GM18498 (cell line): ENCODE measurements at regions not wholly inside any gene's neighbourhood (a gene's known extent, or its start where the extent isn't known, plus 50 kb on each side); places are given as distances from the start of the nearest gene placed in this dataset.

Source experiments
- ATAC-seq: cut with Tn5 transposase; IDR thresholded peaks from one replicate; pipeline ENCODE4 v1.9.1; 2021; ENCODE audit warnings: mild to moderate bottlenecking, moderate library complexity; ENCODE audit not compliant: unreplicated experiment

DNA sequence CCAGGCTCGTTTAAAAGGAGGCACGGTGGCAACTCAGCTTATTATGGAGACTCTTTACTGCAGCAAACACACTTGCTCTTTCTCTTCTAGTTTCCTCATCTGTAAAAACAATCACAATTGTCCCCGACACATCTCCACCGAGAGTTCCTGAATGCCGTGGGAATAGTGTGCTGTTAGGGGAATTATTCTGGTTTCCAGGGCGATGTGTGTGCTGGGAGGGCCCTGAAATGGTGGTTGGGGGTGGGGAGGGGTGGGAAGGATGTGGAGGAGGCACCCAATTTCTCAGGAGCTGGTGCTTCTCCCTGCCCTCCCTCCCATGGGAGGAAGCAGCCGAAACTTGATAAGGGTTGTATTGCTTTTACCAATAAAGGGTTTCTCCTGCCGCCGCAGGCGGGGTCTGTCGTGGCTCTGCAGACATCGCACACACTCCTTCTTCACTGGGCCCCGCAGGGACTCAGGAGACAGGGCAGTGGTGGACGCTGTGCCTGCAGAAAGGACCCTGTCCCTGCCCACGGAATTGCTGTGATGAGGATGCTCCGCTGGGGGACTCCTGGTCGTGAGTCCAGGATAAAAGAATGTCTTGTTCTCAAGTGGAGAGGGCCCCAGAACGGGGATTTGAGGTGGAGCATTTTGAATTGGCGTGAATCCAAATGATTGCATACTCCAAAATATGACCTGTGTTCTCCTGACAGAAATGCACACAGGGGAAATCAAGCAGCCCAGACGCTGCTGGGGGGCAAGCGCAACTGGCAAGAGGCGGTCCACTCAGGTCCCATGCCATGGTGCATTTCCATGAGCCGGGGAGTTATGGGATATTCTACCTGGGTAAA, 119.2 kb downstream of the ACKR3 start:
- no peak for ATAC-seq

DNA sequence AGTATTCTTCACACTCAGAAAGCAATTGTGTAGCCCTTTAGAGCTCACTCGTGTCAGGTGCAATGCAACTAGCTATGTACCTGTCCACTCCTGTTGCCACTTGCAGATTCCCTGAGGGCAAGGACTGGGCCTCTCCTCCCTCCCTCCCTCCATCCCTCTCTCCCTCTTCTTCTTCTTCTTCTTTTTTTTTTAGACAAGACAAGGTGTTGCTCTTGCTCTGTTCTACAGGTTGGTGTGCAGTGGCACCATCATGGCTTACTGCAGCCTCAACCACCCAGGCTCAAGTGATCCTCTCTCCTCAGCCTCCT, 119.7 kb downstream of the ACKR3 start:
- no peak for ATAC-seq

DNA sequence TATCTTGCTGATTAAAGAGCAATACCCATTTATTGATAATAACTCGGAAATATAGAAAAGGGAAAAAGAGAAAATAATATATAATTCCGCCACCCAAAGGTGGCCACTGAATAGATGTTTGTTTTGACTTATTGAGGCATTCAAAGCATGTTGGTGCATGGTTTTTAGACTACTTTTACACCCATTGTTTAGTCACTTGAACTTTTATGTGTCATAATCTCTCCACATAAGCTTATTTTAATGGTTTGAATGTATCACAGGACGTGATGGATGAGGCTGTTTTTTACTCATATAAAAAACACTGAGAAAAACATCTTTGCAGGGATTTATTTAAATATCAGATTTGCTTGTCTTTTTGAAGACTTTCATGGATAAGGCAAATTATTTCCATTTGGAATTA, 120.4 kb downstream of the ACKR3 start:
- ATAC-seq: no peak

DNA sequence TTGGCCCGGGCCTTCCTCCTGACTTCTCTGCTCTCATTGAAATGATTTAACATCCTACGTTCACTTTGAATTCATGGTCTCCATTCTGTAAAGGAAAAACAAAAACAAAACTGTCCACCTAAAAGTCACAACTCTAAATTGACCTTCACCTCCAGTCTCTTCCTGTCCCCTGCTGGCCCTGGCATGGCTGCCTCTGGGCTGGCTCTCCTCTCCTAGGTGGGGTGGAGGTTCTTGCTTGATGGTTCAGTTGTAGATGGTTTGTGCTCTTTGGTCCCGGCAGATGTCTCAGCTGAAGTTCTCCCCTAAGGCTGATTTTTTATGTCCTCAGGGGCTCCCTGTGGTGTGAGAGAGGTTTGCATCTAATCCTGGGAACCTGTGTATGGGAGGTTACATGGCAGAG, 121.1 kb downstream of the ACKR3 start:
- no peak for ATAC-seq

DNA sequence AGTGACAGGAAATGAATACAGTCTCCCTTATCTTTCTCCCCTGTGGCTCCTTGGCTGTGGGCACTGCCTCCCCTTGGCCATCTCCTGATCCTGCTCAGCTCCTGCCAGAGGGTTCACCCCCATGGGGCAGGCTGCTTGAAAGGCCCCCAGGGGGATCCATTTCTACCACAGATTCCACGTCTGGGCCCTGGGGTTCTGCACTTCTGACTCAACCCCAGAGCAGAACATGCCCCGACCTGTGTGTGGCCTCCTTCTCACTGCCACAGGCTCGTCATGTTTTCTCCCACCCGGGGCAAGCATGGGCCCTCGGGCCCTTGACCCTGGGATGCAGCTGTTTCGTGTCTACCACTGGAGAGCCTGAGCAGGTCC, 122.2 kb downstream of the ACKR3 start:
- ATAC-seq: no peak

DNA sequence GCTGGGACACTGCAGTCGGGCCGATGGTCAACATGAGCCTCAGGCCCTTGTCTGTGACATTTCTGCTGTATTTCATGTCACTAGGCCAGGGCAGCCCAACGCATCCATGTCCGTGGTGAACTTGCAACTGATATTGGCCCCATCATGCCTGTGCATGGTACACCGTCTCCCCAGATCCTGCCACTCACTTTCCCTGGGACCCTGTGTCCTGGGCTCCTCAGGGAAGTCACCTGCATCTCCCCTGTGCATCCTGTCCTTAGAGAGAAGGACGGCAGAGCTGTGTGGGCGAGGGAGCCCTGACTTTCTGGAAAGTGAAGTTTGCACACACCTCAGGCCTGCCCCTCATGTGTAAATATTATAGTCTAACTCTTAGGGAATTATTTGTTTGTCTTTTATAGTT, 123.3 kb downstream of the ACKR3 start:
- no peak for ATAC-seq

DNA sequence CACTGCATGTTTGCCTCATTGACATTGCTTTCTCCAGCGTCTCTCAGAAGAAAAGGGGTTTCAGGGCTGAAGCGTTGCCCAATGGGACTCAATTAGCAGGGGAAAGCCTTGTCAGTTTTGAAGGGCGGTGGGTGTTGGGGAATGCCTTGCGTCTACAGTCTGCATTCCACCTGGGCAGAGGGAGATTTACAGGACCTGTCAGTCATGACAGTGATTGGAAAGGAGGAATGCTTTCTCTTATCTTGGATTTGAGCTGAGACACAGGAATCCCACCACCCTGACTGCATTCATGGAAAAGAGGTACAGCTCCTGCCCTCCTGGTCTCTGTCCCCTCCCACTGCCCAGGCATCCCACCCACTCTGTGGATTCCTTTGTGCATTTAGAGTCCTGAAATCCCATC, 123.9 kb downstream of the ACKR3 start:
- ATAC-seq: no peak

DNA sequence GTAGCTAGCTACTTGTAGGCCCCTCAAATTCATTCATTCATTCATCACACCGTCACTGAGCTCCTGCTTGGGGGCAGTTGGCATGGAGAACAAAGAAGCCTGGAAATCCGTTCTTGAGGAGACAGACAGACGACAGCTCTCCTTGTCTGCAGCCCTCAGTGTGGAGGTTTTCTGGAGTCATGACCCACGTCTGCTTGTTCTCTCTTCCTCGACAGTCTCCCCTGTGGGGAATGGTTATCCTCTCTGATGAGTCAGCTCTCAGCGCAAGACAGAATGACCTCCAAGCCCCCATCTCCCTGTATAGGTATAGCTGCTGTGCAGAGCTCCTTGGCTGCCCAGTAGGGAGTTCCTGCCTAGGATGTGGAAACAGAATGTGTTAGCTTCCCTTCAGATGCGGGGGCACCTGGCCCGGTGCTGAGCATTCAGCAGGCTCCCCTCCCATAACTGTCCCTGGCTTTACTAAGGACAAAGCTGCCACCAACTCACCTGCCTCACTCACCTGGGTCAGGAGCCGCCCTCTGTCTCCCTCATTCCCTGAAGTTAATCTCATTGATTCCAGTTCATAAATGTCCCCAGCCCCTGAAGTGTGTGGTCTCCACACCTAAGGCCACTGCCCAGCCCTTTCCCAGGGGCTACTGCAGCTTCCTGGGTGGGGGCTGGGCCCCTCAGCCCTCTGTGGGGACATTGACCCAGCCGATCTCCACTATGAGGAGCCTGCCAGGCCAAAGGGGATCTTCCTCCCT, 124.7 kb downstream of the ACKR3 start:
- no peak for ATAC-seq

DNA sequence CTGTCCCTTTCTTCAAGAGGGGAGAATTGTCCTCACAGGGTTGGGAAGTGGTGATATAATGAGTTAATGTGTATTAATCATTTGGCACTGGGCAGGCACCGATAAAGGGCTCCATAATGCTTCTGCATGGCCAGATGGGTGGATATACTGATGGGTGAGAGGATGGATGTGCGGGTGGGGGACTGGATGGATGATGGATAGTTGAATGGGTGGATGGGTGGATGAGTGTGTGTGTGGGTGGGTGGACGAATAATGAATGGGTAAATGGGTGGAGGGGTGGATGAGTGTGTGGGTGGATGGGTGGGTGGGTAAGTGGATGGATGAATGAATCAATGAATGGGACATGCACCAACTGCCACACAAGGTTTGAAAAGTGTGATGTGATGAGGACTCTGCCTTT, 127.2 kb downstream of the ACKR3 start:
- no peak for ATAC-seq

DNA sequence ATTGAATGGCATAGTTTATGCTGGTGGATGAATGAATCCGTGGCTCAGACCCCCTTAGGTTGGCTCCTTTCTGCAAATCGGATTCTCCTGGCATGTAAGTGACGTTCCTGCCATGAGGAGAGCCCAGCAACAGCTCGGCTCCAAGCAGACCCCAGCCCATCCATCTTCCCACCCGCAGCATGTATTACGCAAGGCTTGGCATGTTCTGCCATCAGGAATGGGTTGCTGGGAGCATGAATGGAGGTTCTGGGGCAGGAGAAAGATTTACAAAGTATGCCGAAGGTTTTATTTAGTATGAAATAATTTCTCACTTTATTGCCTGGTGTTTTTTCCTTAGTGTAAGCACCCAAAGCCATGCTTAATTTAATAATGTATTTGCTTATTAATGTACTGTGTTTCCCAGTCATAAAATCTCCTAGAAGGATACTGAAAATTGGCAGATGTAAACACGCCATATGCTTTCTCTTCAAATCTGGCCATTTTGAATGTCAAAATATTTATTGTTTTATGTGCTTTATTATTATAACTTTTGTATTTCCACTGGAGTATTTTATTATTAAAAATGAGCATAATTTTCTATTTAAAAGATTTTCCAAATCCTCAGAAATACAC, 128.5 kb downstream of the ACKR3 start:
- no peak for ATAC-seq

DNA sequence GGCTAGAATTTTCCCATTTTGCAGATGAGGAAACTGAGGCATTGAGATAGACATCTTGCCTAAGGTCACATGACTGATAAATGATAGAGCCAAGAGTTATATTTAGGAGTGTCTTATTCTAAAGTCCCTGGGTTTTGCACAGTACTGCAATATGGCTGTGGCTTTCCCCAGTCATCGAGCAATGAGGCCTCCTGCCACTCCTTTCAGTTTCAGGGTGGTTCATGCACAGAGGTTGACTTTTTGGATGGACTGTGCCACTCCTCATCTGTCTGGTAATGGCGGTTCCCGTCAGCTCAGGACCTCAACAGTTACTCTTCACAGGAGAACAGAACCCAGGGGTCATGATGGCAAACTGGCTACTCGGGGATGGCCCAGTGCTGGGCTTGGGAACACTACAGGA, 131.1 kb downstream of the ACKR3 start:
- no peak for ATAC-seq

DNA sequence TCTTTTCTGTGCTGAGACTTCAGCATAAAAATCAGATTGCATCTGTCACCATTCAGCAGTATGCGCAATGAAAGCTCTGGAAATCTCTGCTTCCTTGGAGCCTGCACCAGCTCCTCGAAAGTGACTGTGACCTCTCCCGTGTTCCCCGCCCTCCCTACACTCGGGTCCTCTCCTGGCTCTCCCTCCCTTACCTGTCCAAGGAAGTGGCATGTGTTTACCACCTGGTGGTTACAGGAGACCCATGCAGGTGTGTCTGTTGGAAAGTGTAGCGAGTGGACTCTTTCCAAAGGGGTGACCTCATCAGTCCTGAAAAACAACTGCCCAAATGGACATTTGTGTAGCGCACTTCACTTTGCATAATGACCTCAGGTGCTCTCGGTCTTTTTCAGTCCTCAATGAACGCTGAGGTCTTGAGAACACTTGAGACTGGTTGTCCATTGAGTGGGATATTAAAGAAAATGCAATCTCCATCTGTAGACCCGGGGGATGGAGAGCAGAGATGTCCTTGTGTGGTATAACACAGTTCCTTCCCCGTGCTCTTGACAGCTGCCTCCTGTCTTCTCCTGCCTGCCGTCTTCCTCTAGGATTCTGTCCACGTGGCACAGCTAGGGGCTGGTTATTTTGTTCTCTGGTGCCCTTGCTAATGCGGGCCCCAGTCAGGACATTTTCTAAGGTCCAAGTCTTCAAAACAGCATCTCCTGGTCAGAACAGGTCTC, 133.2 kb downstream of the ACKR3 start:
- no peak for ATAC-seq

DNA sequence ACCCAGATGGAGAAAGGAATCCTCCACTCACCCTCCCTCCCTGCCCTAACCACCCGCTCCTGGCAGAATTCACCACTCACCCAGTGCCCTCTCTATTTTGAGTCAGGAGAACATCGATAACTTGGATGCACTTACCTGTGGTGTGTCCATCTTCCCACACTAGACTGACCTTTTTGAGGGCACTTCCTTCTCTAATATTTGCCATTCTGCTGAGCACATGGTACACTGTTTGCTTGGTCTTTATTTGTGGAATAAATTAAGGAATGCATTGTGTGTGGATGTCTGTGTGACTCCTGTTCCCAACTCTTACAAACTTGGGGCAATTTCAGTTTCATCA, 133.7 kb downstream of the ACKR3 start:
- ATAC-seq: no peak

DNA sequence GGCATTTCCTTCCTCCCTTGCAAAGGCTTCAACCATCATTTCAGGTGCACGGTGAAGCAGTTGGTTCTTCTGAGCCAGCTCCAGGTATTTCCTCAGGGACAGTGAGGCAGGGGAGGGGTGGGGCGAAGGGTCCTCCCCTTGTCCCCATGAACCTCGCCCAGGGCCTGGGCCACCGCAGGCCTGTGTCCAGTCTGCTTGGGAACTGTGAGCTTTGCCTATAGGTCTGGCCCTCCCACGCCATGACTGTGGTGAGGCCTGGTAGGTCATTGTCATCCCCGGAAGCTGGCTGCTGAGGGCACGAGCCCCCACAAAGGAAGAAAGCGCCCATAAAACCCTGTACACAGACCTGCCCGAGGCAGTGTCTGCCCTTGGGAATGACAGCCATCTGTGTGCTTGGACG, 134.3 kb downstream of the ACKR3 start:
- no peak for ATAC-seq

DNA sequence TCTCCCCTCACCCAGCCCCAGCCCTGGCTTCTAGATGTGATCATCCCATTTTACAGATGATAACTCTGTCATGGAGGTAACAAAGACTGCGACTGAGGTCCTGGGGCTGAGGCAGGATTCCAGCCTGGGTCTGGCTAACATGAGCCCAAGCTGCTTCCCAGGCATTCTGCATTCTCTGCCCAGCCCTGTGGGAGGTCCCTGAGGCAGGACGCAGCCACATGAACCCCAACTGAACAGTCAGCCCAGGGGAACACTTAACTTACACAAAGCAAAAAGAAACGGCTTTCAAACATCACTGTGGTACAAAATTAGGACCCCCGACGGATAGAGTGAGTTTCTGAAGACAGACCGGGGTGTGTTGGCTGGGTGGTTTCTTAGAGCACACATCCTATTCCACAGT, 135.3 kb downstream of the ACKR3 start:
- no peak for ATAC-seq

DNA sequence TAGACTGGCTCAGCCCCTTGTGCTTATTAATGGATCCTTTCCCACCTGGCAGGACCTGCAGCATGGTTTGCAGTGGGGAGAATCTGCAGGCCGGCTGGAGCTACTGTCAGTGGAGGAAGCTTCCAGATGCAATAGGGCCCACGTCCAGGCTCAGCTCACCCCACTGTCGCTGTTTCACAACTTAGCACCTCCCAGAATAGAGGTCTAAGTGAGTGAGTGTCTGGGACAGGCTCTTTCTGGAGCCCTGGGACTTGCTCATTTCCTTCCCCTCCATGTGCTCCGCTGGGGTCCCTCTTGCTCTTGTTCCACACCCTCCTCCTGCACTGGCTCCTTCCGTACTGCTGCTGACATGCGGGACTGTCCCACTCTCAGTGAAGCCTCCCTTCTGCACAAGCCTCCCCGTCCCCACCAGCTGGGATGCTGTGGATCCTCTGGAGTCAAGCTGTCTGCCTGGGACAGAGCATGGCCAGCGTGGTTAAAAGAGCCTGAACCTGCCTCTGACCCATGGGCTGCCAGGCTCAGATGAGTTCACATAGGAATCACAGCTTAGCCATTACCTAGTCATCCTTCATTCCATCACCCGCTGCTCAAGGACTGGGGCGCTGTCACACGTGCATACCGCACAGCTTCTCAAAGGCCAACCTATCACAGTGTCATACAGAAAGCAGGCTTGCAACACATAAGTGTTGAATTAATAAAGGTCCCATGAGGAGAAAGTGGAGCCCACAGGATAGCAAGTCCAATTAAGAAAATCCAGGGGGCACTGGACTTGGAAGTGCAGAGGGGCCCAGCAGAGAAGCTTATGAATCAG, 135.9 kb downstream of the ACKR3 start:
- ATAC-seq: no peak

DNA sequence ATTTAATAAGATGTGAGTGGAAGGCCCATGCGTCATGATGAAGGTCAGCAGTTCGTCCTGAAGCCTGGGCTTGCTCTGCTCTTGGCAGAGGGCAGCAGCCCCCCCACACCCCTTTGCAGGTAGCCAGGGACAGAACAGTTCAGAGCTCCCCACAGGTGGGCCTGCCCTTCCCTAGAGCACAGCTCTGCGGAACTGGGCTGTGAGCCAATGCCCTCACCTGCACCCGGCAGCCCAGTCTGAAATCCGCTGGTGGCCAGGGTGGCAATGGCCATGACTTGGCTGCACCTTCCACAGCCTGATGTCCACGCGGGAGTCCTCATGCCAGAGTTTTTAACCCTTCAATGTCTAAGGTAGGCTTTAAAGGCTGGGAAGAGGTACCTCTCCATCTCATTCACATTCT, 136.7 kb downstream of the ACKR3 start:
- no peak for ATAC-seq

DNA sequence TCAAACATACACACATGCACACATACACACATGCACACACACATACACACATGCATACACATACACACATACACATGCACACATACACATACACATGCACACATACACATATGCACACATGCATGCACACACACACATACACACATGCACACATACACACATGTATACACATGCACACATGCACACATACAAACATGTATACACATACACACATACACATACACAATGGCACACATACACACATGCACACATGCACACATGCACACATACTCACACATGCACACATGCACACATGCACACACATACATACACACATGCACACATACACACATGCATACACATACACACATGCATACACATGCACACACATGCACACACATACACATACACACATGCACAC, 137.2 kb downstream of the ACKR3 start:
- no peak for ATAC-seq

DNA sequence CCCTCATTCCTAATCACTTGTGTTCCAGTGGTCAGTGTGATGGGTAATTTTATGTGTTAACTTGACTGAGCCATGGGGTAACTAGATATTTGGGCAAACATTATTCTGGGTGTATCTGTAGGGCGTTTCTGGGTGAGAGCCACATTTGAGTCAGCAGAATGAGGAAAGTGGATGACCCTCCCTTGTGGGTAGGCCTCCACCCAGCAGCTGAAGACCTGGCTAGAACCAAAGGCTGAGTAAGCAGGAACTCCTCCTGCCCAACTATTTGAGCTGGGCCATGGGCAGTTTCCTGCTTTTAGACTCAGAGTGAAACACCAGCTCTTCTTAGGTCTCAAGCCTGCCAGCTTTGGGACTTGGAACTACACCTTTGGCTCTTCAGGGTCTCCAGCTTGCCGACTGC, 141.8 kb downstream of the ACKR3 start:
- no peak for ATAC-seq

DNA sequence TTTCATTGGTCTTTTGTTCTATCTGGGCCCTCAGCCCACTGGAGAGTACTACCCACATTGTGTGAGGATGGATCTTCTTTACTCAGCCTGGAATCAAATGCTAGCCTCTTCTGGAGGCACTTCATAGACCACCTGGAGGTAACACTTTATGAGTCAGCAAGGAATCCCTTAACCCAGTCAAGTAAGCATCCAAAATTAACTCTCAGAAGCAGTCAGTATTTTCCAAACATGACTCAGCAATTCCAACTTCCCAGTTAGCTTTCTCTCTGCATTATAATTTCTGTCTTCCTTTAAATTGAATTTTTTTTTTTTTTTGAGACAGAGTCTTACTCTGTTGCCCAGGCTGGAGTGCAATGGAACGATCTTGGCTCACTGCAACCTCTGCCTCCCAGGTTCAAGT, 142.7 kb downstream of the ACKR3 start:
- ATAC-seq: no peak
